ENCODE measurements at regions not wholly inside any gene's neighbourhood (a gene's known extent, or its start where the extent isn't known, plus 50 kb on each side); places are given as distances from the start of the nearest gene placed in this dataset.

DNA sequence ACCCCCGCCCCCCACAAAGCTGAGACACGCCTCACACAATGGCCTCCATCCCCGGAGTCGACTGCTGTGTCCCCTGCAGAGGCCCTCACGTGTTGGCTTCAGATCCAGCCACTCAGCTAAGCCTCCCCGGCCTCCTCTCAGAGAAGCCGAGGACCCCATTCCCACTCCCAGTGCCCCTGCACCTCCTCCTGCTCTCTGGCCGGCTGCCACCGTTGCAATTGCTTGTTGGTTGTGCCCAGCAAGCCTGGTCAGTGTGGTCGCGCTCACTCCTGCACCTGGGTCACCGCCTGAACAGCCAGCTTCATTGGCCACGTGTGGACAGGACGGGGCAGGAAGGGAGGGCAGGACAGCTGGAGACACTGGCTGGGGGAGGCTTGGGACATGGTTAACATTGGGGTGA, 191.5 kb upstream of the SALL3 start:
- H3K36me3 ChIP-seq (ENCODE audit: control insufficient read depth, low read length) = no peaks in the 10 kb centered on the region
- H3K4me1 ChIP-seq (ENCODE audit: control insufficient read depth, low read length) = no peaks in the 10 kb centered on the region
- TF ChIP-seq EZH2phosphoT487 (IDR thresholded peaks at IDR 0.05; ENCODE audit: borderline replicate concordance, low read length) = no peak
- TF ChIP-seq, protein P1, sequence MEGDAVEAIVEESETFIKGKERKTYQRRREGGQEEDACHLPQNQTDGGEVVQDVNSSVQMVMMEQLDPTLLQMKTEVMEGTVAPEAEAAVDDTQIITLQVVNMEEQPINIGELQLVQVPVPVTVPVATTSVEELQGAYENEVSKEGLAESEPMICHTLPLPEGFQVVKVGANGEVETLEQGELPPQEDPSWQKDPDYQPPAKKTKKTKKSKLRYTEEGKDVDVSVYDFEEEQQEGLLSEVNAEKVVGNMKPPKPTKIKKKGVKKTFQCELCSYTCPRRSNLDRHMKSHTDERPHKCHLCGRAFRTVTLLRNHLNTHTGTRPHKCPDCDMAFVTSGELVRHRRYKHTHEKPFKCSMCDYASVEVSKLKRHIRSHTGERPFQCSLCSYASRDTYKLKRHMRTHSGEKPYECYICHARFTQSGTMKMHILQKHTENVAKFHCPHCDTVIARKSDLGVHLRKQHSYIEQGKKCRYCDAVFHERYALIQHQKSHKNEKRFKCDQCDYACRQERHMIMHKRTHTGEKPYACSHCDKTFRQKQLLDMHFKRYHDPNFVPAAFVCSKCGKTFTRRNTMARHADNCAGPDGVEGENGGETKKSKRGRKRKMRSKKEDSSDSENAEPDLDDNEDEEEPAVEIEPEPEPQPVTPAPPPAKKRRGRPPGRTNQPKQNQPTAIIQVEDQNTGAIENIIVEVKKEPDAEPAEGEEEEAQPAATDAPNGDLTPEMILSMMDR (IDR thresholded peaks at IDR 0.05; ENCODE audit: low read depth, low read length, poor library complexity, severe bottlenecking) = no peak
- H3K79me2 ChIP-seq (ENCODE audit: control insufficient read depth, low read length) = no peaks in the 10 kb centered on the region
- H3K9me3 ChIP-seq (ENCODE audit: control insufficient read depth, insufficient read depth, low read length) = no peaks in the 10 kb centered on the region; the same call in 1 of the 2 replicates
- H3K4me3 ChIP-seq (ENCODE audit: low read length) = no peak overlapping the region
- H3K4me2 ChIP-seq (ENCODE audit: low read length) = no peak overlapping the region
- no peaks in the 10 kb centered on the region for H3K27me3 ChIP-seq (ENCODE audit: control insufficient read depth, low read length)
- no peaks in the 10 kb centered on the region for H3F3A ChIP-seq (ENCODE audit: control insufficient read depth, insufficient read depth)
- no peak overlapping the region for H3K27ac ChIP-seq (ENCODE audit: low read depth, low read length)
- H3K9me2 ChIP-seq (replicated peaks; ENCODE audit: control insufficient read depth, low read length) = no peaks in the 10 kb centered on the region
- no peaks in the 10 kb centered on the region for H4K20me1 ChIP-seq (ENCODE audit: control insufficient read depth, insufficient read depth, low read depth, low read length)

DNA sequence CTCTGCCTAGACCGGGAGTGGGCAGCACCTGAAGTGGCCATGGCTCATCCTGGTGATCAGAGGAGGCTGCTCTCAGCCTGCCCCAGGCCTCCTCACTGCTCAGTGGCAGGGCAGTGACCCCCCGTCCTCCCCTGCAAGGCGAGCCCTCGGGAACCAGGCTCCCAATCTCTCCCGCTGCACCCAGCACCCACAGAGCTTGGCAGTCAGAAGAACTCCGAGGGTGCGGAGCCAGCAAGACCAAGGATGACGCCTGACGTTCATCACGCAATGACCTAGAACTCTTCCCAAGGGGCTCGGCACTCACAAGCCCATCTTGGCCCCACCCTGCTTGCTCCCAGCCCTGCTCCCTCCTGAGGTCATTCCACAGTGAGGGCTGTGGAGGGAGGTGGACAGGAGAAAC, 189.8 kb upstream of the SALL3 start:
- H3K27ac ChIP-seq (ENCODE audit: low read depth, low read length) = no peak overlapping the region
- no peaks in the 10 kb centered on the region for H3K27me3 ChIP-seq (ENCODE audit: control insufficient read depth, low read length)
- H3K9me2 ChIP-seq (replicated peaks; ENCODE audit: control insufficient read depth, low read length) = no peaks in the 10 kb centered on the region
- no peaks in the 10 kb centered on the region; the same call in 1 of the 2 replicates for H3K9me3 ChIP-seq (ENCODE audit: control insufficient read depth, insufficient read depth, low read length)
- no peaks in the 10 kb centered on the region for H3K36me3 ChIP-seq (ENCODE audit: control insufficient read depth, low read length)
- no peak overlapping the region for H3K4me3 ChIP-seq (ENCODE audit: low read length)
- H3K79me2 ChIP-seq (ENCODE audit: control insufficient read depth, low read length) = no peaks in the 10 kb centered on the region
- no peak overlapping the region for H3K4me2 ChIP-seq (ENCODE audit: low read length)
- no peaks in the 10 kb centered on the region for H4K20me1 ChIP-seq (ENCODE audit: control insufficient read depth, insufficient read depth, low read depth, low read length)
- no peak for TF ChIP-seq EZH2phosphoT487 (IDR thresholded peaks at IDR 0.05; ENCODE audit: borderline replicate concordance, low read length)
- TF ChIP-seq, protein P1 (IDR thresholded peaks at IDR 0.05; ENCODE audit: low read depth, low read length, poor library complexity, severe bottlenecking) = no peak
- no peaks in the 10 kb centered on the region for H3F3A ChIP-seq (ENCODE audit: control insufficient read depth, insufficient read depth)
- H3K4me1 ChIP-seq (ENCODE audit: control insufficient read depth, low read length) = no peaks in the 10 kb centered on the region

DNA sequence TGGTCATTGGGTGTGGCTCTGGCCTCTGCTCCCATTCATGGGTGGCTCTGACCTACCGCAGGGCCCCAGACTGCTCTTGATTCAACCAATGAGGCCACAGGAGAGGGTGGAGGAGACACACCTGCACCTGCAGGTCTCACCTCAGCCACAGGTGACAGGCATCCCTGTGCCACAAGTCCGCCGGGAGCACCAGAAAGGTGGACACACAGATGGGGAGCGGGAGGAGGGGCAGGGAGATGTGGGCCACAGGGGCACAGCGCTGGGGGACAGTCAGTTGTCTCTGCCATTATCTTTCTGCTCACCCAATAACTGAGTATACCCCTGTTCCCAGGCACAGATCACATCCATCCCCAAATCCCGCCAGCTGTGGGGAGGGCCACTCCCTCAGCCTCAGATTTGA, 189.1 kb upstream of the SALL3 start:
- no peak overlapping the region for H3K4me3 ChIP-seq (ENCODE audit: low read length)
- H3K36me3 ChIP-seq (ENCODE audit: control insufficient read depth, low read length) = no peaks in the 10 kb centered on the region
- no peak overlapping the region for H3K4me2 ChIP-seq (ENCODE audit: low read length)
- H4K20me1 ChIP-seq (ENCODE audit: control insufficient read depth, insufficient read depth, low read depth, low read length) = no peaks in the 10 kb centered on the region
- H3F3A ChIP-seq (ENCODE audit: control insufficient read depth, insufficient read depth) = no peaks in the 10 kb centered on the region
- H3K27me3 ChIP-seq (ENCODE audit: control insufficient read depth, low read length) = no peaks in the 10 kb centered on the region
- no peaks in the 10 kb centered on the region; the same call in 1 of the 2 replicates for H3K9me3 ChIP-seq (ENCODE audit: control insufficient read depth, insufficient read depth, low read length)
- no peak overlapping the region for H3K27ac ChIP-seq (ENCODE audit: low read depth, low read length)
- TF ChIP-seq, protein P1 (IDR thresholded peaks at IDR 0.05; ENCODE audit: low read depth, low read length, poor library complexity, severe bottlenecking) = no peak
- TF ChIP-seq EZH2phosphoT487 (IDR thresholded peaks at IDR 0.05; ENCODE audit: borderline replicate concordance, low read length) = no peak
- no peaks in the 10 kb centered on the region for H3K9me2 ChIP-seq (replicated peaks; ENCODE audit: control insufficient read depth, low read length)
- H3K4me1 ChIP-seq (ENCODE audit: control insufficient read depth, low read length) = no peaks in the 10 kb centered on the region
- H3K79me2 ChIP-seq (ENCODE audit: control insufficient read depth, low read length) = no peaks in the 10 kb centered on the region
